HG03439 (cell line): ENCODE measurements at regions not wholly inside any gene's neighbourhood (a gene's known extent, or its start where the extent isn't known, plus 50 kb on each side); places are given as distances from the start of the nearest gene placed in this dataset.
"Not testable (repeated sequence)": the region's sequence is repeated elsewhere in the genome, so short reads cannot be mapped to it uniquely, and the experiment has no call there.

Experiments
- ATAC-seq: cut with Tn5 transposase; IDR thresholded peaks from one replicate; pipeline ENCODE4 v1.9.1; 2021; ENCODE audit warnings: mild to moderate bottlenecking, moderate library complexity; ENCODE audit not compliant: unreplicated experiment

GRCh38 chr6:165012183-165012582 lies 297.2 kb downstream of the C6orf118 start:
- no peak for ATAC-seq

- no peak for ATAC-seq
Measured at GRCh38 chr6:165010556-165011535, 298.6 kb downstream of the C6orf118 start.

GRCh38 chr6:165008971-165009370 lies 300.4 kb downstream of the C6orf118 start:
- no peak for ATAC-seq

GRCh38 chr6:165002866-165003265 lies 306.5 kb downstream of the C6orf118 start:
- no peak for ATAC-seq

GRCh38 chr6:165002358-165002757 lies 307.0 kb downstream of the C6orf118 start:
- ATAC-seq: no peak

- no peak for ATAC-seq
Measured at GRCh38 chr6:165001502-165002157, 307.8 kb downstream of the C6orf118 start.

- ATAC-seq: no peak
Measured at GRCh38 chr6:164998297-164998696, 311.1 kb downstream of the C6orf118 start.

GRCh38 chr6:164996838-164997237 lies 312.6 kb downstream of the C6orf118 start:
- no peak for ATAC-seq

- ATAC-seq: no peak
Measured at GRCh38 chr6:164991573-164991972, 317.8 kb downstream of the C6orf118 start.

GRCh38 chr6:164990901-164991300 lies 318.5 kb downstream of the C6orf118 start:
- ATAC-seq: no peak

- no peak for ATAC-seq
Measured at GRCh38 chr6:164982389-164982788, 327.0 kb downstream of the C6orf118 start.

- ATAC-seq: no peak
Measured at GRCh38 chr6:164967102-164967501, 342.3 kb downstream of the C6orf118 start.

- ATAC-seq: no peak
Measured at GRCh38 chr6:164962805-164963204, 346.6 kb downstream of the C6orf118 start.

GRCh38 chr6:164947164-164947563 lies 362.2 kb downstream of the C6orf118 start:
- no peak for ATAC-seq

GRCh38 chr6:164942271-164942670 lies 367.1 kb downstream of the C6orf118 start:
- ATAC-seq: no peak

- not testable (repeated sequence) for ATAC-seq
Measured at GRCh38 chr6:164933238-164933794, 376.1 kb downstream of the C6orf118 start.

- no peak for ATAC-seq
Measured at GRCh38 chr6:164929408-164929977, 379.9 kb downstream of the C6orf118 start.

GRCh38 chr6:164928728-164929407 lies 380.5 kb downstream of the C6orf118 start:
- ATAC-seq: no peak

GRCh38 chr6:164928057-164928727 lies 381.2 kb downstream of the C6orf118 start:
- ATAC-seq: no peak
